ENCODE measurements at regions not wholly inside any gene's neighbourhood (a gene's known extent, or its start where the extent isn't known, plus 50 kb on each side); places are given as distances from the start of the nearest gene placed in this dataset.
A peak's percentile ranks its signal among the peaks of the same experiment; 100 is the strongest.

- H3K9me3 Mint-ChIP-seq, result no peaks in the 10 kb centered on the region
- no peaks in the 10 kb centered on the region for H3K4me1 Mint-ChIP-seq
- no peak for DNase-seq (ENCODE audit: low spot score)
- Histone ChIP-seq H3K4me1 (no peaks in the 10 kb centered on the region), H3K4me3 (no peak overlapping the region), H3K4me2 (no peak overlapping the region), H3K27me3 (no peaks in the 10 kb centered on the region), H4K20me1 (ENCODE audit: low read depth) (no peaks in the 10 kb centered on the region), H3K27ac (no peak overlapping the region), H3K9ac (no peak overlapping the region), H2AFZ (replicated peaks) (no peak overlapping the region), H3K9me3 (ENCODE audit: low read depth) (no peaks in the 10 kb centered on the region), H3K79me2 (ENCODE audit: low read depth) (no peaks in the 10 kb centered on the region), H3K36me3 (no peaks in the 10 kb centered on the region), H3F3A (ENCODE audit: low read depth) (no peaks in the 10 kb centered on the region)
- H3K27me3 Mint-ChIP-seq (ENCODE audit: insufficient read depth, low read depth), result no peaks in the 10 kb centered on the region
- TF ChIP-seq EZH2phosphoT487 (IDR thresholded peaks at IDR 0.05) (no peak), CTCF (IDR thresholded peaks at IDR 0.05) (no peak), EZH2 (IDR thresholded peaks at IDR 0.05) (no peak)
- no peak overlapping the region for H3K4me3 Mint-ChIP-seq
- H3K27ac Mint-ChIP-seq, result no peak overlapping the region
- H3K36me3 Mint-ChIP-seq, result no peaks in the 10 kb centered on the region
Observed at GRCh38 chr1:103162360-103162759, 54.0 kb upstream of the COL11A1 start.

- no peaks in the 10 kb centered on the region for H3K4me1 Mint-ChIP-seq
- no peaks in the 10 kb centered on the region for H3K36me3 Mint-ChIP-seq
Observed at GRCh38 chr1:103160281-103160680, 52.0 kb upstream of the COL11A1 start.

More at GRCh38 chr1:103160281-103160680, 52.0 kb upstream of the COL11A1 start:
- H3K4me3 Mint-ChIP-seq, result no peak overlapping the region
- Histone ChIP-seq H3K4me2 (no peak overlapping the region), H3K27ac (no peak overlapping the region), H3K9ac (no peak overlapping the region), H4K20me1 (ENCODE audit: low read depth) (no peaks in the 10 kb centered on the region), H3F3A (ENCODE audit: low read depth) (no peaks in the 10 kb centered on the region), H3K4me1 (no peaks in the 10 kb centered on the region), H3K4me3 (no peak overlapping the region), H3K27me3 (no peaks in the 10 kb centered on the region), H2AFZ (replicated peaks) (no peak overlapping the region), H3K36me3 (no peaks in the 10 kb centered on the region), H3K9me3 (ENCODE audit: low read depth) (no peaks in the 10 kb centered on the region), H3K79me2 (ENCODE audit: low read depth) (no peaks in the 10 kb centered on the region)
- TF ChIP-seq CTCF (IDR thresholded peaks at IDR 0.05) (no peak), EZH2 (IDR thresholded peaks at IDR 0.05) (no peak), EZH2phosphoT487 (IDR thresholded peaks at IDR 0.05) (no peak)
- no peaks in the 10 kb centered on the region for H3K27me3 Mint-ChIP-seq (ENCODE audit: insufficient read depth, low read depth)
- H3K27ac Mint-ChIP-seq, result peak overlapping the region; percentile 21
- H3K9me3 Mint-ChIP-seq, result no peaks in the 10 kb centered on the region
- DNase-seq (ENCODE audit: low spot score), result no peak

All from neural progenitor cell (in vitro differentiated cells).